ENCODE measurements at regions not wholly inside any gene's neighbourhood (a gene's known extent, or its start where the extent isn't known, plus 50 kb on each side); places are given as distances from the start of the nearest gene placed in this dataset.

GRCh38 chr20:40286975-40287531 lies 402.0 kb downstream of the MAFB start:
- TF ChIP-seq CTCF (IDR thresholded peaks at IDR 0.05; ENCODE audit: extremely low read depth in 1 of 2, insufficient read depth in 1 of 2, low read depth in 1 of 2, low read length in 2 of 2) = no peak
- no peak for TF ChIP-seq EZH2 (IDR thresholded peaks at IDR 0.05; ENCODE audit: borderline replicate concordance, low read depth, low read length, severe bottlenecking)
- no peak for TF ChIP-seq MAX (IDR thresholded peaks at IDR 0.05; ENCODE audit: insufficient read depth, insufficient read length)
